Breast epithelium (tissue), 4 donors: ENCODE measurements at regions not wholly inside any gene's neighbourhood (a gene's known extent, or its start where the extent isn't known, plus 50 kb on each side); places are given as distances from the start of the nearest gene placed in this dataset.

Experiments
- DNase-seq, 2 donors: peaks; one replicate each; pipeline ENCODE4 v3.0.0-alpha.2; 2019; ENCODE audit warnings: low spot score in 2 of 2
- H3K27ac ChIP-seq, 2 donors: fragments of 200-600 bp; sonication (generic) in 1 of 2; one replicate each; pipeline ENCODE4 v1.5.1; 2016 to 2019; ENCODE audit warnings: mild to moderate bottlenecking in 1 of 2
- H3K27me3 ChIP-seq, 2 donors: fragments of 200-600 bp; sonication (generic) in 1 of 2; one replicate each; pipeline versions ENCODE4 v1.5.1 to v1.6.0; 2017 to 2019; ENCODE audit warnings: control low read depth in 1 of 2, mild to moderate bottlenecking in 1 of 2
- H3K36me3 ChIP-seq: fragments of 200-600 bp; one replicate; pipeline ENCODE4 v1.5.1; 2019
- H3K4me1 ChIP-seq, 2 donors: fragments of 200-600 bp; sonication (generic); one replicate each; pipeline ENCODE4 v1.5.1; 2016 to 2019; ENCODE audit warnings: control low read depth in 1 of 2
- H3K4me3 ChIP-seq, 3 donors: fragments of 200-600 bp; sonication (generic); 1 replicate in 2 of 3; 2 replicates in 1 of 3; pipeline ENCODE4 v1.5.1; 2016 to 2019; ENCODE audit warnings: mild to moderate bottlenecking in 3 of 3, moderate library complexity in 2 of 3
- H3K9me3 ChIP-seq, 2 donors: fragments of 200-600 bp; sonication (generic) in 1 of 2; one replicate each; pipeline ENCODE4 v1.5.1; 2016 to 2019; ENCODE audit warnings: control low read depth in 1 of 2
- CTCF ChIP-seq, 3 donors: fragments of 450-650 bp; IDR thresholded peaks; one replicate each; pipeline ENCODE4 v1.5.1; 2016 to 2017; ENCODE audit warnings: antibody characterized with exemption in 3 of 3, mild to moderate bottlenecking in 3 of 3, moderate library complexity in 3 of 3
- POLR2A ChIP-seq: fragments of 450-650 bp; IDR thresholded peaks from one replicate; pipeline ENCODE4 v1.6.1; 2016; ENCODE audit warnings: antibody characterized with exemption, mild to moderate bottlenecking, moderate library complexity
- POLR2AphosphoS5 ChIP-seq, 3 donors: sonication (generic); formaldehyde crosslinking; IDR thresholded peaks; one replicate each; pipeline ENCODE4 v1.6.1; 2017; ENCODE audit warnings: antibody characterized with exemption in 3 of 3
- intact Hi-C: fragments of 100-400 bp; cut with DNase I; formaldehyde crosslinking; loops from one replicate; pipeline ENCODE4 v1.15.1; 2023; ENCODE audit warnings: low total_unique reads

- intact Hi-C loops: no loop called here
- H3K4me1 ChIP-seq: no peaks in the 10 kb centered on the region
- no peak for TF ChIP-seq CTCF (IDR thresholded peaks at IDR 0.05)
- TF ChIP-seq POLR2AphosphoS5 (IDR thresholded peaks at IDR 0.05): no peak
- no peak for TF ChIP-seq POLR2A
- no peak for DNase-seq
- H3K27me3 ChIP-seq: peaks cover 0 to 11% of the 10 kb centered on the region in 2 donors
- no peaks in the 10 kb centered on the region for H3K36me3 ChIP-seq
- no peaks in the 10 kb centered on the region for H3K9me3 ChIP-seq
- H3K27ac ChIP-seq: no peak overlapping the region
- no peak overlapping the region for H3K4me3 ChIP-seq
Measured at GRCh38 chr22:27128461-27129085, 471.2 kb downstream of the MIAT start.

- intact Hi-C loops: no loop called here
- Histone ChIP-seq H3K4me1 (no peaks in the 10 kb centered on the region), H3K27ac (no peak overlapping the region)
Measured at GRCh38 chr22:27129266-27129665, 471.9 kb downstream of the MIAT start.

DNA sequence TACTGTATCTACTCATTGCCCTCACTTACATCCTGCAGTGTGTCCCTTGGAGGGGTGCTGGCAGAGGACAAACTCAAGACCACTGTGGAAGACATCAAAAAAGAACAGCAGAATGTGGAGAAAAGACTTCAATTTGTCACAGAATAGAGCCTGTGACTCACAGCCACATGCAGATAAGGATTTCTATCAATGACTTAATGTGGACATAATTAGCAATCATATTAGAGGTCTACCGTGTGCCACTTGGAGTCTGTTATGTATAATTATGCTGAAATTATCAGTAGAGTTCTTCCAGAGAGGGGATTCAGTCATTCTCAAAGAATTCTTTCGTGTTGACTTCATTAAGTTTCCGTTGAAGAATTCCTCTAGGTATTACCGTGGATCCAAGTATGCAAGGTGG lies 473.5 kb downstream of the MIAT start:
- no peak overlapping the region for H3K4me3 ChIP-seq
- DNase-seq: no peak
- peaks cover 0 to 17% of the 10 kb centered on the region in 2 donors for H3K27me3 ChIP-seq
- TF ChIP-seq POLR2AphosphoS5 (IDR thresholded peaks at IDR 0.05) (no peak), CTCF (IDR thresholded peaks at IDR 0.05) (no peak), POLR2A (no peak)
- no peak overlapping the region for H3K27ac ChIP-seq
- H3K4me1 ChIP-seq: no peaks in the 10 kb centered on the region
- H3K9me3 ChIP-seq: no peaks in the 10 kb centered on the region
- intact Hi-C loops: no loop called here
- no peaks in the 10 kb centered on the region for H3K36me3 ChIP-seq

More at GRCh38 chr22:27129266-27129665, 471.9 kb downstream of the MIAT start:
- no peak overlapping the region for H3K4me3 ChIP-seq
- no peaks in the 10 kb centered on the region for H3K9me3 ChIP-seq
- no peak for TF ChIP-seq POLR2AphosphoS5 (IDR thresholded peaks at IDR 0.05)
- TF ChIP-seq POLR2A: no peak
- no peak for TF ChIP-seq CTCF (IDR thresholded peaks at IDR 0.05)
- DNase-seq: no peak
- peaks cover 0 to 17% of the 10 kb centered on the region in 2 donors for H3K27me3 ChIP-seq
- no peaks in the 10 kb centered on the region for H3K36me3 ChIP-seq

DNA sequence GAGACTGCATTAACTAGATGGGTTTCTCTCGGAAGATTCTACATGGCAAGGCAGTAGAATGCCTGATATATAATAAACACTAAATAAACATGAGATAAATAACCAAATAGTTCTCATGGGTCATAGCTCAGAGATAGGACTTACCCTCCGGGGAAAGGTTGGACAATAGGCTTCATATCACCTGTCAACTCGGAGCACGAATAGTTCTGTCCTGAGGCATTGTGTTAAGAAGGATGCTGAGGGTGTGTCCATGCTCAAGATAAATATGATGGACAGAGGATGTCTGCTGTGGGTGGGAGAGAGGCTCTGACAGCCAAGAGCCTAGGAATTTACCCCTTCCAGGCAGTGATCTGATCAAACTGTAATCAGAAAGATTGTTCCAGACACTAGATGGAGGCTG lies 474.0 kb downstream of the MIAT start:
- Histone ChIP-seq H3K36me3 (no peaks in the 10 kb centered on the region), H3K4me1 (no peaks in the 10 kb centered on the region), H3K27me3 (peaks cover 0 to 17% of the 10 kb centered on the region in 2 donors), H3K9me3 (peaks cover 0 to 1% of the 10 kb centered on the region in 2 donors), H3K27ac (no peak overlapping the region), H3K4me3 (no peak overlapping the region)
- intact Hi-C loops: no loop called here
- no peak for DNase-seq
- no peak for TF ChIP-seq CTCF (IDR thresholded peaks at IDR 0.05)
- no peak for TF ChIP-seq POLR2A
- no peak for TF ChIP-seq POLR2AphosphoS5 (IDR thresholded peaks at IDR 0.05)

DNA sequence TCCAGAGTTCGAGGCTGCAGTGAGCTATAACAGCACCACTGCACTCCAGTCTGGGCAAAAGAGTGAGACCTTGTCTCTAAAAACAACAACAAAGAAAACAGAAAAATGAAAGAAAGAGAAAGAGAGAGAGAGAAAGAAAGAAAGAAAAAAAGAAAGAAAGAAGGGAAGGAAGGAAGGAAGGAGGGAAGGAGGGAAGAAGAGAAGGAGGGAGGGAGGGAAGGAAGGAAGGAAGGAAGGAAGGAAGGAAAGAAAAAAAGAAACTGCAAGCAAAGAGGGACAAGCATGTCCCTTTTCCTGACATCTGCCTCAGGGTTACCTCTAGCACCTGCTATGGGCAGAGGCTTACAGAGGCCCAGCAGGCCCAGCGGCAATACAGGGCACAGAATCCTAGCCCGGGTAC lies 475.0 kb downstream of the MIAT start:
- Histone ChIP-seq H3K27ac (no peak overlapping the region), H3K27me3 (peaks cover 0 to 17% of the 10 kb centered on the region in 2 donors), H3K36me3 (no peaks in the 10 kb centered on the region), H3K4me3 (no peak overlapping the region), H3K9me3 (peaks cover 0 to 6% of the 10 kb centered on the region in 2 donors), H3K4me1 (no peaks in the 10 kb centered on the region)
- intact Hi-C loops: no loop called here
- no peak for DNase-seq
- TF ChIP-seq CTCF (IDR thresholded peaks at IDR 0.05) (no peak), POLR2A (no peak), POLR2AphosphoS5 (IDR thresholded peaks at IDR 0.05) (no peak)
